CD8-positive, alpha-beta memory T cell (primary cell): ENCODE measurements at regions not wholly inside any gene's neighbourhood (a gene's known extent, or its start where the extent isn't known, plus 50 kb on each side); places are given as distances from the start of the nearest gene placed in this dataset.

Source experiments
- CTCF ChIA-PET: fragments of 350-600 bp; sonication (Branson Sonifier 250); formaldehyde crosslinking; loops from one replicate; lab custom pipeline; 2021; ENCODE audit warnings: antibody characterized with exemption; lab: Charles Lee
- POLR2A ChIA-PET: fragments of 350-600 bp; sonication (Branson Sonifier 250); formaldehyde crosslinking; loops from one replicate; lab custom pipeline; 2021; ENCODE audit warnings: antibody characterized with exemption; lab: Charles Lee
- DNase-seq, 5 donors: peaks; one replicate each; pipeline versions ENCODE4 v3.0.0 to v3.0.0-alpha.2; 2020 to 2022; ENCODE audit warnings: mixed read lengths in 1 of 5
- H3K27ac ChIP-seq: one replicate; pipeline ENCODE4 v1.7.0; 2013; ENCODE audit warnings: low read depth, mild to moderate bottlenecking, low read length, moderate library complexity
- H3K27me3 ChIP-seq: 2 replicates; pipeline ENCODE4 v1.7.0; 2013; ENCODE audit warnings: low read length, mild to moderate bottlenecking; ENCODE audit not compliant: insufficient read depth, poor library complexity, severe bottlenecking
- H3K36me3 ChIP-seq: 2 replicates; pipeline ENCODE4 v1.7.0; 2013; ENCODE audit warnings: mild to moderate bottlenecking, low read length, moderate library complexity; ENCODE audit not compliant: insufficient read depth
- H3K4me1 ChIP-seq: 2 replicates; pipeline ENCODE4 v1.7.0; 2013; ENCODE audit warnings: mild to moderate bottlenecking, low read length, moderate library complexity; ENCODE audit not compliant: insufficient read depth
- H3K4me3 ChIP-seq: 2 replicates; pipeline ENCODE4 v1.7.0; 2013; ENCODE audit warnings: mild to moderate bottlenecking, low read length
- H3K9me3 ChIP-seq: 2 replicates; pipeline ENCODE4 v1.7.0; 2013; ENCODE audit warnings: mild to moderate bottlenecking, low read length
- H3K27ac Mint-ChIP-seq, 8 donors: one replicate each; pipeline ENCODE4 v1.8.0; 2020 to 2021; ENCODE audit warnings: mixed read lengths in 8 of 8, mild to moderate bottlenecking in 6 of 8, inconsistent platforms in 3 of 8, moderate library complexity in 3 of 8
- H3K27me3 Mint-ChIP-seq, 2 donors: one replicate each; pipeline ENCODE4 v1.8.0; 2020 to 2021; ENCODE audit warnings: mixed read lengths in 2 of 2, mild to moderate bottlenecking in 1 of 2, moderate library complexity in 1 of 2
- H3K36me3 Mint-ChIP-seq, 3 donors: one replicate each; pipeline ENCODE4 v1.8.0; 2020 to 2021; ENCODE audit warnings: mixed read lengths in 3 of 3, inconsistent platforms in 1 of 3, mild to moderate bottlenecking in 1 of 3
- H3K4me1 Mint-ChIP-seq, 3 donors: one replicate each; pipeline ENCODE4 v1.8.0; 2020 to 2021; ENCODE audit warnings: mixed read lengths in 3 of 3, inconsistent platforms in 1 of 3, mild to moderate bottlenecking in 1 of 3
- H3K4me3 Mint-ChIP-seq, 7 donors: one replicate each; pipeline ENCODE4 v1.8.0; 2020 to 2021; ENCODE audit warnings: mixed read lengths in 7 of 7, mild to moderate bottlenecking in 6 of 7, moderate library complexity in 4 of 7, inconsistent platforms in 2 of 7
- H3K9me3 Mint-ChIP-seq, 5 donors: one replicate each; pipeline ENCODE4 v1.8.0; 2020 to 2022; ENCODE audit warnings: mixed read lengths in 5 of 5, mild to moderate bottlenecking in 3 of 5, moderate library complexity in 2 of 5, inconsistent platforms in 1 of 5

- POLR2A ChIA-PET = no interaction called here
- Histone ChIP-seq H3K27ac (no peak overlapping the region), H3K36me3 (no peaks in the 10 kb centered on the region), H3K4me3 (no peak overlapping the region), H3K27me3 (no peaks in the 10 kb centered on the region), H3K4me1 (no peaks in the 10 kb centered on the region), H3K9me3 (no peaks in the 10 kb centered on the region)
- Mint-ChIP-seq H3K27ac (no peak overlapping the region), H3K27me3 (peaks cover 0 to 1% of the 10 kb centered on the region in 2 donors), H3K4me3 (no peak overlapping the region), H3K36me3 (no peaks in the 10 kb centered on the region), H3K4me1 (no peaks in the 10 kb centered on the region), H3K9me3 (peaks cover 2 to 4% (median 4%) of the 10 kb centered on the region in 5 donors)
- CTCF ChIA-PET = no interaction called here
- DNase-seq = no peak
Measured at GRCh38 chr18:56060967-56061541, 473.1 kb upstream of the TCF4 start.

GRCh38 chr18:56052202-56052601 is 464.2 kb upstream of the TCF4 start:
- Mint-ChIP-seq H3K27ac (no peak overlapping the region), H3K36me3 (no peaks in the 10 kb centered on the region), H3K27me3 (peaks cover 0 to 1% of the 10 kb centered on the region in 2 donors), H3K9me3 (peaks cover 5 to 15% (median 9%) of the 10 kb centered on the region in 5 donors), H3K4me1 (no peaks in the 10 kb centered on the region), H3K4me3 (no peak overlapping the region)
- ChIA-PET CTCF (no interaction called here), POLR2A (no interaction called here)
- no peaks in the 10 kb centered on the region for H3K27me3 ChIP-seq
- DNase-seq = no peak
- no peaks in the 10 kb centered on the region for H3K9me3 ChIP-seq
- H3K36me3 ChIP-seq = no peaks in the 10 kb centered on the region
- H3K27ac ChIP-seq = no peak overlapping the region
- no peaks in the 10 kb centered on the region for H3K4me1 ChIP-seq
- H3K4me3 ChIP-seq = no peak overlapping the region

- Histone ChIP-seq H3K4me3 (no peak overlapping the region), H3K27me3 (no peaks in the 10 kb centered on the region), H3K4me1 (no peaks in the 10 kb centered on the region), H3K36me3 (no peaks in the 10 kb centered on the region), H3K9me3 (no peaks in the 10 kb centered on the region), H3K27ac (no peak overlapping the region)
- ChIA-PET CTCF (no interaction called here), POLR2A (no interaction called here)
- no peak overlapping the region for H3K4me3 Mint-ChIP-seq
- H3K9me3 Mint-ChIP-seq = peaks cover 4 to 24% (median 14%) of the 10 kb centered on the region in 5 donors
- H3K27ac Mint-ChIP-seq = no peak overlapping the region
- no peaks in the 10 kb centered on the region for H3K27me3 Mint-ChIP-seq
- no peaks in the 10 kb centered on the region for H3K4me1 Mint-ChIP-seq
- no peak for DNase-seq
- H3K36me3 Mint-ChIP-seq = no peaks in the 10 kb centered on the region
Measured at GRCh38 chr18:56044239-56044638, 456.2 kb upstream of the TCF4 start.

GRCh38 chr18:56043641-56044061 is 455.7 kb upstream of the TCF4 start:
- no peaks in the 10 kb centered on the region for H3K27me3 ChIP-seq
- Mint-ChIP-seq H3K27me3 (no peaks in the 10 kb centered on the region), H3K4me3 (no peak overlapping the region), H3K27ac (no peak overlapping the region), H3K9me3 (peaks cover 4 to 23% (median 14%) of the 10 kb centered on the region in 5 donors), H3K36me3 (no peaks in the 10 kb centered on the region), H3K4me1 (no peaks in the 10 kb centered on the region)
- no peak overlapping the region for H3K4me3 ChIP-seq
- no peak for DNase-seq
- H3K4me1 ChIP-seq = no peaks in the 10 kb centered on the region
- H3K9me3 ChIP-seq = no peaks in the 10 kb centered on the region
- H3K27ac ChIP-seq = no peak overlapping the region
- no peaks in the 10 kb centered on the region for H3K36me3 ChIP-seq
- POLR2A ChIA-PET = no interaction called here
- CTCF ChIA-PET = no interaction called here

GRCh38 chr18:56042915-56043536 is 455.0 kb upstream of the TCF4 start:
- H3K27ac ChIP-seq = no peak overlapping the region

GRCh38 chr18:56038171-56039030 is 450.4 kb upstream of the TCF4 start:
- no peaks in the 10 kb centered on the region for H3K27me3 ChIP-seq
- POLR2A ChIA-PET = no interaction called here
- no peaks in the 10 kb centered on the region for H3K27me3 Mint-ChIP-seq
- H3K9me3 ChIP-seq = no peaks in the 10 kb centered on the region
- H3K4me3 Mint-ChIP-seq = no peak overlapping the region
- no peak for DNase-seq
- no peaks in the 10 kb centered on the region for H3K4me1 Mint-ChIP-seq
- H3K36me3 Mint-ChIP-seq = no peaks in the 10 kb centered on the region
- H3K4me1 ChIP-seq = no peaks in the 10 kb centered on the region
- H3K9me3 Mint-ChIP-seq = peaks cover 3 to 10% (median 4%) of the 10 kb centered on the region in 5 donors
- no peak overlapping the region for H3K27ac ChIP-seq
- no peak overlapping the region for H3K4me3 ChIP-seq
- H3K27ac Mint-ChIP-seq = no peak overlapping the region
- no peaks in the 10 kb centered on the region for H3K36me3 ChIP-seq
- CTCF ChIA-PET = no interaction called here

More at GRCh38 chr18:56042915-56043536, 455.0 kb upstream of the TCF4 start:
- Histone ChIP-seq H3K36me3 (no peaks in the 10 kb centered on the region), H3K4me1 (no peaks in the 10 kb centered on the region), H3K27me3 (no peaks in the 10 kb centered on the region), H3K4me3 (no peak overlapping the region), H3K9me3 (no peaks in the 10 kb centered on the region)
- Mint-ChIP-seq H3K4me3 (no peak overlapping the region), H3K9me3 (peaks cover 4 to 18% (median 10%) of the 10 kb centered on the region in 5 donors), H3K4me1 (no peaks in the 10 kb centered on the region), H3K27me3 (no peaks in the 10 kb centered on the region), H3K27ac (no peak overlapping the region), H3K36me3 (no peaks in the 10 kb centered on the region)
- POLR2A ChIA-PET = no interaction called here
- CTCF ChIA-PET = no interaction called here
- DNase-seq = no peak

- no peak for DNase-seq
- CTCF ChIA-PET = no interaction called here
- POLR2A ChIA-PET = no interaction called here
- Histone ChIP-seq H3K9me3 (no peaks in the 10 kb centered on the region), H3K4me3 (no peak overlapping the region), H3K27ac (no peak overlapping the region), H3K36me3 (no peaks in the 10 kb centered on the region), H3K27me3 (no peaks in the 10 kb centered on the region), H3K4me1 (no peaks in the 10 kb centered on the region)
- no peaks in the 10 kb centered on the region for H3K4me1 Mint-ChIP-seq
- no peak overlapping the region for H3K27ac Mint-ChIP-seq
- H3K4me3 Mint-ChIP-seq = no peak overlapping the region
- no peaks in the 10 kb centered on the region for H3K36me3 Mint-ChIP-seq
- H3K27me3 Mint-ChIP-seq = no peaks in the 10 kb centered on the region
- H3K9me3 Mint-ChIP-seq = peaks cover 3 to 10% (median 4%) of the 10 kb centered on the region in 5 donors
Measured at GRCh38 chr18:56036741-56037140, 448.7 kb upstream of the TCF4 start.

GRCh38 chr18:56035546-56035945 is 447.6 kb upstream of the TCF4 start:
- DNase-seq = no peak
- H3K4me1 ChIP-seq = no peaks in the 10 kb centered on the region
- H3K4me1 Mint-ChIP-seq = no peaks in the 10 kb centered on the region
- no peaks in the 10 kb centered on the region for H3K27me3 Mint-ChIP-seq
- no peak overlapping the region for H3K27ac Mint-ChIP-seq
- H3K9me3 ChIP-seq = no peaks in the 10 kb centered on the region
- H3K36me3 ChIP-seq = no peaks in the 10 kb centered on the region
- H3K27me3 ChIP-seq = no peaks in the 10 kb centered on the region
- no peak overlapping the region for H3K27ac ChIP-seq
- peaks cover 3 to 10% (median 4%) of the 10 kb centered on the region in 5 donors for H3K9me3 Mint-ChIP-seq
- POLR2A ChIA-PET = no interaction called here
- no peaks in the 10 kb centered on the region for H3K36me3 Mint-ChIP-seq
- H3K4me3 Mint-ChIP-seq = no peak overlapping the region
- H3K4me3 ChIP-seq = no peak overlapping the region
- CTCF ChIA-PET = no interaction called here
